ENCODE measurements at regions not wholly inside any gene's neighbourhood (a gene's known extent, or its start where the extent isn't known, plus 50 kb on each side); places are given as distances from the start of the nearest gene placed in this dataset.

DNA sequence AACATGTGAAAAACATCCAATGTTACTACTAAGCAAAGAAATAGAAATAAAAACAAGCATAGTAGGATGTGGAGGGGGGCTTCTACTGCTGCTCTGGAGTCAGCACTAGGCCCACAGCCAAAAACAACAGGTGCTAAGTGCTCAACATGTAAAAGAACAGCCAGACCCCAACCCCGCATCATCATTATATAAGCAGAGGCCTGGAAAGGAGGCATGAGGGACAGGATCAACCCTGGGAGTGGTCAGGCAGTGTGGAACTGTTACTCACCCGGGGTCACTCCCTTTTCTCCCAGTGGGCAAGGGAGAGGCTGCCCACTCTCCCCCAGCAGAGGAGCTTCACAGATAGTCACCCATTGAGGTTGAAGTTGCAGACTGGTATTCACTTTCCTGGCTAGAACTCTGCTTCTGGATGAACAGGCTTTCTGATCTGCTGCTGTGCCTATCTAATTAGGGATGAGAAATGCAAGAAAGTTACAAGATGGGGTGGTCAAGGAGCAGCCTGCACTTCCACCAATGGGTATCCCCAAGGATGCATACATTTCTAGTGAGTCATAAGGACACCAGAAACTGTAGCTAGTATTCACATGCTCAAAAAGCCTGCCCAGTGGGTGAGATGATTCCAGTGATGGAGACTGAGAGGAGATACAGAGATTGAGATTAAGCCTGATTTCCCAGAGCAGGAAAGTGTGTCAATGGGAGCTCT lies 480.1 kb upstream of the TCF4 start:
- TF ChIP-seq, protein P1, sequence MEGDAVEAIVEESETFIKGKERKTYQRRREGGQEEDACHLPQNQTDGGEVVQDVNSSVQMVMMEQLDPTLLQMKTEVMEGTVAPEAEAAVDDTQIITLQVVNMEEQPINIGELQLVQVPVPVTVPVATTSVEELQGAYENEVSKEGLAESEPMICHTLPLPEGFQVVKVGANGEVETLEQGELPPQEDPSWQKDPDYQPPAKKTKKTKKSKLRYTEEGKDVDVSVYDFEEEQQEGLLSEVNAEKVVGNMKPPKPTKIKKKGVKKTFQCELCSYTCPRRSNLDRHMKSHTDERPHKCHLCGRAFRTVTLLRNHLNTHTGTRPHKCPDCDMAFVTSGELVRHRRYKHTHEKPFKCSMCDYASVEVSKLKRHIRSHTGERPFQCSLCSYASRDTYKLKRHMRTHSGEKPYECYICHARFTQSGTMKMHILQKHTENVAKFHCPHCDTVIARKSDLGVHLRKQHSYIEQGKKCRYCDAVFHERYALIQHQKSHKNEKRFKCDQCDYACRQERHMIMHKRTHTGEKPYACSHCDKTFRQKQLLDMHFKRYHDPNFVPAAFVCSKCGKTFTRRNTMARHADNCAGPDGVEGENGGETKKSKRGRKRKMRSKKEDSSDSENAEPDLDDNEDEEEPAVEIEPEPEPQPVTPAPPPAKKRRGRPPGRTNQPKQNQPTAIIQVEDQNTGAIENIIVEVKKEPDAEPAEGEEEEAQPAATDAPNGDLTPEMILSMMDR (IDR thresholded peaks at IDR 0.05; ENCODE audit: low read length), result no peak
- no peak for TF ChIP-seq EZH2phosphoT487 (IDR thresholded peaks at IDR 0.05; ENCODE audit: low read length)

Measured in MM.1S (cell line).